ENCODE measurements at regions not wholly inside any gene's neighbourhood (a gene's known extent, or its start where the extent isn't known, plus 50 kb on each side); places are given as distances from the start of the nearest gene placed in this dataset.

- no peak for TF ChIP-seq CTCF (IDR thresholded peaks at IDR 0.05; ENCODE audit: borderline replicate concordance, insufficient read depth, low read depth, low read length)
These were observed 686.0 kb upstream of the BRINP3 start for GRCh38 chr1:191163621-191164020.

GRCh38 chr1:191174298-191174697 lies 696.6 kb upstream of the BRINP3 start:
- no peak overlapping the region for H3K4me3 ChIP-seq (ENCODE audit: low read depth, low read length)
- no peak for TF ChIP-seq CTCF (IDR thresholded peaks at IDR 0.05; ENCODE audit: borderline replicate concordance, insufficient read depth, low read depth, low read length)

More at GRCh38 chr1:191163621-191164020, 686.0 kb upstream of the BRINP3 start:
- no peak overlapping the region for H3K4me3 ChIP-seq (ENCODE audit: low read depth, low read length)

GRCh38 chr1:191176131-191176530 lies 698.5 kb upstream of the BRINP3 start:
- H3K4me3 ChIP-seq (ENCODE audit: low read depth, low read length) = no peak overlapping the region
- TF ChIP-seq CTCF (IDR thresholded peaks at IDR 0.05; ENCODE audit: borderline replicate concordance, insufficient read depth, low read depth, low read length) = no peak

- TF ChIP-seq CTCF (IDR thresholded peaks at IDR 0.05; ENCODE audit: borderline replicate concordance, insufficient read depth, low read depth, low read length) = no peak
- H3K4me3 ChIP-seq (ENCODE audit: low read depth, low read length) = no peak overlapping the region
These were observed 729.0 kb upstream of the BRINP3 start for GRCh38 chr1:191206513-191207207.

- H3K4me3 ChIP-seq (ENCODE audit: low read depth, low read length) = no peak overlapping the region
- no peak for TF ChIP-seq CTCF (IDR thresholded peaks at IDR 0.05; ENCODE audit: borderline replicate concordance, insufficient read depth, low read depth, low read length)
These were observed 744.5 kb upstream of the BRINP3 start for GRCh38 chr1:191222206-191222605.

- no peak for TF ChIP-seq CTCF (IDR thresholded peaks at IDR 0.05; ENCODE audit: borderline replicate concordance, insufficient read depth, low read depth, low read length)
- H3K4me3 ChIP-seq (ENCODE audit: low read depth, low read length) = no peak overlapping the region
These were observed 763.3 kb upstream of the BRINP3 start for GRCh38 chr1:191240925-191241324.

- H3K4me3 ChIP-seq (ENCODE audit: low read depth, low read length) = no peak overlapping the region
- TF ChIP-seq CTCF (IDR thresholded peaks at IDR 0.05; ENCODE audit: borderline replicate concordance, insufficient read depth, low read depth, low read length) = no peak
These were observed 777.8 kb upstream of the BRINP3 start for GRCh38 chr1:191255354-191256054.

Data from GM12875 (cell line).